PC-3 (cell line): ENCODE measurements at regions not wholly inside any gene's neighbourhood (a gene's known extent, or its start where the extent isn't known, plus 50 kb on each side); places are given as distances from the start of the nearest gene placed in this dataset.

Source experiments
- EZH2phosphoT487 ChIP-seq: fragments of 300-600 bp; sonication (generic); IDR thresholded peaks from 2 replicates; pipeline ENCODE4 v1.6.1; 2018; ENCODE audit warnings: mild to moderate bottlenecking, antibody characterized with exemption, low read length, borderline replicate concordance
- TF ChIP-seq, protein P1 (sequence below): fragments of 300-600 bp; sonication (generic); conservative IDR thresholded peaks from 2 replicates; pipeline ENCODE4 v1.5.1; 2017; ENCODE audit warnings: antibody characterized with exemption, low read depth, mild to moderate bottlenecking, low read length

GRCh38 chr19:30739394-30739793, 367.2 kb downstream of the ZNF536 start:
- TF ChIP-seq, protein P1, sequence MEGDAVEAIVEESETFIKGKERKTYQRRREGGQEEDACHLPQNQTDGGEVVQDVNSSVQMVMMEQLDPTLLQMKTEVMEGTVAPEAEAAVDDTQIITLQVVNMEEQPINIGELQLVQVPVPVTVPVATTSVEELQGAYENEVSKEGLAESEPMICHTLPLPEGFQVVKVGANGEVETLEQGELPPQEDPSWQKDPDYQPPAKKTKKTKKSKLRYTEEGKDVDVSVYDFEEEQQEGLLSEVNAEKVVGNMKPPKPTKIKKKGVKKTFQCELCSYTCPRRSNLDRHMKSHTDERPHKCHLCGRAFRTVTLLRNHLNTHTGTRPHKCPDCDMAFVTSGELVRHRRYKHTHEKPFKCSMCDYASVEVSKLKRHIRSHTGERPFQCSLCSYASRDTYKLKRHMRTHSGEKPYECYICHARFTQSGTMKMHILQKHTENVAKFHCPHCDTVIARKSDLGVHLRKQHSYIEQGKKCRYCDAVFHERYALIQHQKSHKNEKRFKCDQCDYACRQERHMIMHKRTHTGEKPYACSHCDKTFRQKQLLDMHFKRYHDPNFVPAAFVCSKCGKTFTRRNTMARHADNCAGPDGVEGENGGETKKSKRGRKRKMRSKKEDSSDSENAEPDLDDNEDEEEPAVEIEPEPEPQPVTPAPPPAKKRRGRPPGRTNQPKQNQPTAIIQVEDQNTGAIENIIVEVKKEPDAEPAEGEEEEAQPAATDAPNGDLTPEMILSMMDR, result no peak
- no peak for TF ChIP-seq EZH2phosphoT487
